IPS-18a (cell line): ENCODE measurements at regions not wholly inside any gene's neighbourhood (a gene's known extent, or its start where the extent isn't known, plus 50 kb on each side); places are given as distances from the start of the nearest gene placed in this dataset.
"Not testable (repeated sequence)": the region's sequence is repeated elsewhere in the genome, so short reads cannot be mapped to it uniquely, and the experiment has no call there.

Experiments
- H3K27ac ChIP-seq: one replicate; pipeline ENCODE4 v1.5.1; 2013; ENCODE audit warnings: low read length
- H3K27me3 ChIP-seq: one replicate; pipeline ENCODE4 v1.6.1; 2013; ENCODE audit warnings: mild to moderate bottlenecking, low read length; ENCODE audit not compliant: control insufficient read depth, insufficient read depth
- H3K36me3 ChIP-seq: one replicate; pipeline ENCODE4 v1.6.1; 2013; ENCODE audit warnings: low read depth, low read length; ENCODE audit not compliant: control insufficient read depth
- H3K4me1 ChIP-seq: one replicate; pipeline ENCODE4 v1.6.1; 2013; ENCODE audit warnings: low read depth, low read length; ENCODE audit not compliant: control insufficient read depth
- H3K4me3 ChIP-seq: one replicate; pipeline ENCODE4 v1.5.1; 2013; ENCODE audit warnings: low read length
- H3K9ac ChIP-seq: one replicate; pipeline ENCODE4 v1.6.1; 2013; ENCODE audit warnings: mild to moderate bottlenecking, low read length, moderate library complexity
- H3K9me3 ChIP-seq: one replicate; pipeline ENCODE4 v1.6.1; 2013; ENCODE audit warnings: low read depth, low read length; ENCODE audit not compliant: control insufficient read depth

GRCh38 chr14:28220391-28220790 is 546.2 kb upstream of the FOXG1 start:
- Histone ChIP-seq H3K9me3 (no peaks in the 10 kb centered on the region), H3K9ac (no peak overlapping the region), H3K4me1 (no peaks in the 10 kb centered on the region), H3K4me3 (no peak overlapping the region), H3K27me3 (no peaks in the 10 kb centered on the region), H3K27ac (no peak overlapping the region), H3K36me3 (no peaks in the 10 kb centered on the region)

GRCh38 chr14:28240909-28241308 is 525.7 kb upstream of the FOXG1 start:
- no peaks in the 10 kb centered on the region for H3K4me1 ChIP-seq
- no peak overlapping the region for H3K27ac ChIP-seq
- H3K4me3 ChIP-seq: no peak overlapping the region
- no peaks in the 10 kb centered on the region for H3K36me3 ChIP-seq
- H3K9ac ChIP-seq: no peak overlapping the region
- H3K9me3 ChIP-seq: no peaks in the 10 kb centered on the region
- no peaks in the 10 kb centered on the region for H3K27me3 ChIP-seq

- Histone ChIP-seq H3K36me3 (no peaks in the 10 kb centered on the region), H3K9ac (no peak overlapping the region), H3K4me3 (no peak overlapping the region), H3K4me1 (no peaks in the 10 kb centered on the region), H3K9me3 (no peaks in the 10 kb centered on the region), H3K27me3 (no peaks in the 10 kb centered on the region), H3K27ac (no peak overlapping the region)
These were observed 523.7 kb upstream of the FOXG1 start for GRCh38 chr14:28242895-28243294.

GRCh38 chr14:28243600-28243999 is 523.0 kb upstream of the FOXG1 start:
- H3K27me3 ChIP-seq: no peaks in the 10 kb centered on the region
- H3K27ac ChIP-seq: no peak overlapping the region
- no peaks in the 10 kb centered on the region for H3K4me1 ChIP-seq
- H3K36me3 ChIP-seq: no peaks in the 10 kb centered on the region
- H3K9ac ChIP-seq: no peak overlapping the region
- H3K9me3 ChIP-seq: no peaks in the 10 kb centered on the region
- H3K4me3 ChIP-seq: no peak overlapping the region

DNA sequence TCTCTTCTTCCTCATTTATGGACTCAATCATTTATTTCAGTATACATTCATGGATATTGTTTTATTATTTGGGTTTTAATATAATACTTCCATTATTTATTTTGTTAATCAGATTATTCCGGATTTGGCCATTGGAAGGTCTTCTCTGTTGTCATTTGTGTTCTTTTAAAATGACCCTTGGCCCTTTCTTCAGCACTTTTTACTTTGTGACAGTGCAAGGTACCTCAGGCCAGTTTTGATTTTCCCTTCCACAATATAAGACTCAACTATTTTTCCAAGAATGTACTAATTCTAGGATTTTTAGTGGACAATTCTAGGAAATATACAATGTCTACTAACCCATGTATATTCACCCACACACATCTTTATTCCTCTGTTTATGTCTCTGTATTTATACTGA is 521.4 kb upstream of the FOXG1 start:
- Histone ChIP-seq H3K27ac (no peak overlapping the region), H3K9me3 (no peaks in the 10 kb centered on the region), H3K9ac (no peak overlapping the region), H3K4me1 (no peaks in the 10 kb centered on the region), H3K27me3 (no peaks in the 10 kb centered on the region), H3K4me3 (no peak overlapping the region), H3K36me3 (no peaks in the 10 kb centered on the region)

DNA sequence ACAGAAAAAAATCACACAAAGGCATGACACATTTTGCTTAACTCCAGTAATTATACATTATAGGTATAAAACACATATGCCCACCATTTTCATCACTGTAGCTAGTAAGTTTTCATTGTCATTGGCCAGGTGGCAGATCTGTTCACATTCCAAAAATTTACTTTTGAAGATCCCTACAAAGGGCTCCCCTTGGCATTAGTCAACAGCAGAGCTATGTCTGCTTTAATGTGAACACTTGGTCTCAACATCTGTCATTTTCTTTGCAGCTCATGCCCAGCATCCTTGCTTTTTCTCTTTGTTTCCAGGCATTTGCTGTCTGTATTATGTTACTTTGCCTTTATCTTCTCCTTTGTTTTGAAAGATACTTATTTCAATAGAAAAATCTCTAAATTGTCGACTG is 519.1 kb upstream of the FOXG1 start:
- H3K9ac ChIP-seq: no peak overlapping the region
- H3K9me3 ChIP-seq: no peaks in the 10 kb centered on the region
- H3K27ac ChIP-seq: no peak overlapping the region
- no peaks in the 10 kb centered on the region for H3K36me3 ChIP-seq
- H3K27me3 ChIP-seq: no peaks in the 10 kb centered on the region
- no peak overlapping the region for H3K4me3 ChIP-seq
- no peaks in the 10 kb centered on the region for H3K4me1 ChIP-seq

- not testable (repeated sequence) for H3K27me3 ChIP-seq, H3K4me1 ChIP-seq, H3K27ac ChIP-seq, H3K4me3 ChIP-seq, H3K9ac ChIP-seq, H3K9me3 ChIP-seq, H3K36me3 ChIP-seq
These were observed 514.5 kb upstream of the FOXG1 start for GRCh38 chr14:28252124-28252523.

GRCh38 chr14:28254768-28255167 is 511.8 kb upstream of the FOXG1 start:
- Histone ChIP-seq H3K4me3 (no peak overlapping the region), H3K27ac (no peak overlapping the region), H3K4me1 (no peaks in the 10 kb centered on the region), H3K36me3 (no peaks in the 10 kb centered on the region), H3K27me3 (no peaks in the 10 kb centered on the region), H3K9ac (no peak overlapping the region), H3K9me3 (no peaks in the 10 kb centered on the region)

GRCh38 chr14:28264306-28264705 is 502.3 kb upstream of the FOXG1 start:
- no peak overlapping the region for H3K4me3 ChIP-seq
- H3K9me3 ChIP-seq: peaks cover 7% of the 10 kb centered on the region
- H3K4me1 ChIP-seq: no peaks in the 10 kb centered on the region

GRCh38 chr14:28272270-28272669 is 494.3 kb upstream of the FOXG1 start:
- H3K4me3 ChIP-seq: no peak overlapping the region
- no peaks in the 10 kb centered on the region for H3K36me3 ChIP-seq
- no peak overlapping the region for H3K27ac ChIP-seq
- no peak overlapping the region for H3K9ac ChIP-seq
- H3K27me3 ChIP-seq: no peaks in the 10 kb centered on the region
- no peaks in the 10 kb centered on the region for H3K4me1 ChIP-seq
- H3K9me3 ChIP-seq: peaks cover 3% of the 10 kb centered on the region

More at GRCh38 chr14:28264306-28264705, 502.3 kb upstream of the FOXG1 start:
- Histone ChIP-seq H3K36me3 (no peaks in the 10 kb centered on the region), H3K27ac (no peak overlapping the region), H3K9ac (no peak overlapping the region), H3K27me3 (no peaks in the 10 kb centered on the region)

DNA sequence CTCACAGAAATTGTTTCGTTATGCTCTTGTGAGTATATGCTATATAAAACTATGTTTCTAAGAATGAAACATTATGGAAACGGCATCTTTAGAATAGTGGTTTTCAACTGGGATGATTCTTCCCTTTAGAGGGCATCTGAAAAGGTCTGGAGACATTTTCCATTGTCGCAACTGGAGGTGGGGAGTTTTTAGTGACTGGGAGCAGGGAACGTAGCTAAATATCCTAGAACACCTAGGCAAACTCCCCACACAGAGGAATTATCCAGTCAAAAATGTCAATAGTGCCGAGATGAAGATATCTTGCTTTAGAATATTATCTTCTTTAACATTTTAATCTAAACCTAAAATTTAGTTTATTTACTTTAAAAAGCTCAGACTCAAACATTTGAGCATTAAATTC is 486.1 kb upstream of the FOXG1 start:
- H3K4me1 ChIP-seq: no peaks in the 10 kb centered on the region
- no peaks in the 10 kb centered on the region for H3K36me3 ChIP-seq
- H3K9me3 ChIP-seq: no peaks in the 10 kb centered on the region
- H3K9ac ChIP-seq: no peak overlapping the region
- no peaks in the 10 kb centered on the region for H3K27me3 ChIP-seq
- H3K27ac ChIP-seq: no peak overlapping the region
- no peak overlapping the region for H3K4me3 ChIP-seq

- no peaks in the 10 kb centered on the region for H3K27me3 ChIP-seq
- H3K36me3 ChIP-seq: no peaks in the 10 kb centered on the region
- no peak overlapping the region for H3K9ac ChIP-seq
- no peak overlapping the region for H3K4me3 ChIP-seq
- H3K27ac ChIP-seq: no peak overlapping the region
- H3K9me3 ChIP-seq: no peaks in the 10 kb centered on the region
- no peaks in the 10 kb centered on the region for H3K4me1 ChIP-seq
These were observed 485.5 kb upstream of the FOXG1 start for GRCh38 chr14:28280997-28281598.
